ENCODE measurements at regions not wholly inside any gene's neighbourhood (a gene's known extent, or its start where the extent isn't known, plus 50 kb on each side); places are given as distances from the start of the nearest gene placed in this dataset.

- TF ChIP-seq, protein P1, sequence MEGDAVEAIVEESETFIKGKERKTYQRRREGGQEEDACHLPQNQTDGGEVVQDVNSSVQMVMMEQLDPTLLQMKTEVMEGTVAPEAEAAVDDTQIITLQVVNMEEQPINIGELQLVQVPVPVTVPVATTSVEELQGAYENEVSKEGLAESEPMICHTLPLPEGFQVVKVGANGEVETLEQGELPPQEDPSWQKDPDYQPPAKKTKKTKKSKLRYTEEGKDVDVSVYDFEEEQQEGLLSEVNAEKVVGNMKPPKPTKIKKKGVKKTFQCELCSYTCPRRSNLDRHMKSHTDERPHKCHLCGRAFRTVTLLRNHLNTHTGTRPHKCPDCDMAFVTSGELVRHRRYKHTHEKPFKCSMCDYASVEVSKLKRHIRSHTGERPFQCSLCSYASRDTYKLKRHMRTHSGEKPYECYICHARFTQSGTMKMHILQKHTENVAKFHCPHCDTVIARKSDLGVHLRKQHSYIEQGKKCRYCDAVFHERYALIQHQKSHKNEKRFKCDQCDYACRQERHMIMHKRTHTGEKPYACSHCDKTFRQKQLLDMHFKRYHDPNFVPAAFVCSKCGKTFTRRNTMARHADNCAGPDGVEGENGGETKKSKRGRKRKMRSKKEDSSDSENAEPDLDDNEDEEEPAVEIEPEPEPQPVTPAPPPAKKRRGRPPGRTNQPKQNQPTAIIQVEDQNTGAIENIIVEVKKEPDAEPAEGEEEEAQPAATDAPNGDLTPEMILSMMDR (conservative IDR thresholded peaks at IDR 0.05 in 1 of 2, IDR thresholded peaks at IDR 0.05 in 1 of 2; ENCODE audit: low read depth in 1 of 2, low read length in 2 of 2) = no peak
- TF ChIP-seq EZH2 (IDR thresholded peaks at IDR 0.05; ENCODE audit: low read length, missing control alignments) = no peak
Measured at GRCh38 chr2:144711084-144711483, 191.2 kb upstream of the ZEB2 start.

All from fibroblast of lung (primary cell).